Coronary artery (tissue), 2 donors: ENCODE measurements at regions not wholly inside any gene's neighbourhood (a gene's known extent, or its start where the extent isn't known, plus 50 kb on each side); places are given as distances from the start of the nearest gene placed in this dataset.

ENCODE experiments used
- DNase-seq: peaks from one replicate; pipeline ENCODE4 v3.0.0-alpha.2; 2017; ENCODE audit warnings: low spot score
- H3K27ac ChIP-seq, 2 donors: fragments of 200-600 bp; sonication (generic); one replicate each; pipeline ENCODE4 v1.5.1; 2016 to 2019
- H3K4me3 ChIP-seq: fragments of 200-600 bp; sonication (generic); 2 replicates; pipeline ENCODE4 v1.5.1; 2016; ENCODE audit warnings: mild to moderate bottlenecking, moderate library complexity
- CTCF ChIP-seq: fragments of 200-600 bp; sonication (generic); IDR thresholded peaks from one replicate; pipeline ENCODE4 v1.5.1; 2019; ENCODE audit warnings: antibody characterized with exemption

- no peak overlapping the region for H3K27ac ChIP-seq
- no peak for TF ChIP-seq CTCF
- no peak overlapping the region for H3K4me3 ChIP-seq
- no peak for DNase-seq
These were observed 286.1 kb upstream of the EEF2KMT start for GRCh38 chr16:5383737-5384136.

DNA sequence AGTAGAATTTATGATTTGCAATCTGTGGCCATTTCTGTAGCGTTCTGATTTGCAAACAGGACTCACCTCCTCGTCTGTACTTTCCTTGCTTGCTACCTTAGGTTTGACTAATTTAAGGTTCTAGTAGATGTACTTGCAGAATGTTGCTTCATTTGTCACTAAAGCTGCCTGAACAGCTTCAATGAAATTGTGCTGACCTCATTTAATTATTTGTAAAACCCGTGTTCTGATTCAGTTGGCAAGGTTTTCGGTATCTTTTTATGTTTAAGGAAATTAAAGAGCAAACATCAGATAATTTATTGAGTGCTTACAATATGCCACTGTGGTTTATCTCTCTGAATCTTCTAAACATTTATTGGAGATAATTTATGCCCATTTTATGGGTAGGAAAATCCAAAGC is 284.9 kb upstream of the EEF2KMT start:
- DNase-seq = no peak
- Histone ChIP-seq H3K4me3 (no peak overlapping the region), H3K27ac (no peak overlapping the region)
- no peak for TF ChIP-seq CTCF

- no peak overlapping the region for H3K27ac ChIP-seq
- DNase-seq = no peak
- TF ChIP-seq CTCF = no peak
- no peak overlapping the region for H3K4me3 ChIP-seq
These were observed 283.9 kb upstream of the EEF2KMT start for GRCh38 chr16:5381481-5381880.

GRCh38 chr16:5379954-5380353 is 282.4 kb upstream of the EEF2KMT start:
- TF ChIP-seq CTCF = no peak
- DNase-seq = no peak
- H3K4me3 ChIP-seq = no peak overlapping the region
- no peak overlapping the region for H3K27ac ChIP-seq

- no peak overlapping the region for H3K4me3 ChIP-seq
- H3K27ac ChIP-seq = no peak overlapping the region
- no peak for DNase-seq
- TF ChIP-seq CTCF = no peak
These were observed 280.9 kb upstream of the EEF2KMT start for GRCh38 chr16:5378531-5378930.

DNA sequence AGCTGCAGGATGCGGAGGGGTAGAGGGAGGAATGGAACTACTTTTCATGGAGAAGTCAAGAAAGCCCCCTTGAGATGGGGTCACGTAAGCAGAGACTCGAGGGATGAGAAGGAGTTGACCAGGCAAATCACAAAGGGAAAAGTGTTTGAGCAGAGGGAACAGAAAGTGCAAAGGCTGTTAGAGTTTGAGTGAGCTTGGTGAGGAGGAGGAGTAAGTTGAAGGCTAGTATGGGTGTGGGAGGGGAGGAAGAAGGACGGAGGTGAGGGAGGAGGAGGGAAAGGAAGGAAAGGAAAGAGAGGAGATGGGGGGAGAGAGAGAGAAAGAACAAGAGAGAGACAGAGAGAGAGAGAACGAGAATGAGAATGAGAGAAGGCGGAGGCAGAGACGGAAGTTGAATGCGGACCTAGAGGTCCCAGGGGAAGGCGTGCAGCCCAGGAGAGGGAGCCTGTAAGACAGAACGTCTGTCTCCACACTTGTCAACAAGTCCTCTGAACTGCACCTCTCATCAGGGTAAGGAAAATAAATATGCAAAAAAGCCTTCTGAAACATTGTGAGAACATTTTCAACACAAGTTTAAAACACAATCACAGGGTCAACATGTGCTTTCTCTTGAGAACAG is 279.8 kb upstream of the EEF2KMT start:
- Histone ChIP-seq H3K4me3 (no peak overlapping the region), H3K27ac (no peak overlapping the region)
- no peak for DNase-seq
- no peak for TF ChIP-seq CTCF

DNA sequence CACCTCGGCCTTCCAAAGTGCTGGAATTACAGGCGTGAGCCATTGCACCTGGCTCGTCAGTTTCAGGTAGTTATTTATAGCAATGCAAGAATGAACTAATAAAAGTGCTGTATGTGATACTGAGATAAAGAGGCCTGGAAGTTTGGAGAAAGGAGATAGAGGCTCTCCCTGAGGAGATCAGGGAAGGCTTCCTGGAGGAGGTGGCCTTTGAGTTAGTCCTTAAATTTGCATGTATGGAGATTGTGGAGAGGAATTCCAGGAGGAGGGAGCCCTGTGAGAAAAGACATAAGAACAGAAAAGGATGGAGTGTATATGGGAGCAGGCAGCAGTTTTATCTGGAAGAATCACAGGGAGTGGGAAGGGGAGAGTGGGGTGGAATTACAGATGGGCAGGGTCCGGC is 276.6 kb upstream of the EEF2KMT start:
- H3K4me3 ChIP-seq = no peak overlapping the region
- no peak overlapping the region for H3K27ac ChIP-seq
- no peak for TF ChIP-seq CTCF
- DNase-seq = no peak
